IMR-90 (cell line): ENCODE measurements at regions not wholly inside any gene's neighbourhood (a gene's known extent, or its start where the extent isn't known, plus 50 kb on each side); places are given as distances from the start of the nearest gene placed in this dataset.

Source experiments
- CEBPB ChIP-seq: IDR thresholded peaks from 2 replicates; pipeline ENCODE4 v1.6.1; 2012; ENCODE audit warnings: low read depth, low read length, improper control_type of control experiment
- CHD1 ChIP-seq: IDR thresholded peaks from 2 replicates; pipeline ENCODE4 v1.6.1; 2012; ENCODE audit warnings: low read depth, low read length, improper control_type of control experiment
- MAZ ChIP-seq: IDR thresholded peaks from 2 replicates; pipeline ENCODE4 v1.6.1; 2012; ENCODE audit warnings: low read depth, mild to moderate bottlenecking, low read length, improper control_type of control experiment, moderate library complexity, borderline replicate concordance
- MXI1 ChIP-seq: IDR thresholded peaks from 2 replicates; pipeline ENCODE4 v1.6.1; 2012; ENCODE audit warnings: low read depth, mild to moderate bottlenecking, low read length, moderate library complexity, borderline replicate concordance
- POLR2A ChIP-seq: IDR thresholded peaks from 2 replicates; pipeline ENCODE4 v1.6.1; 2012; ENCODE audit warnings: mild to moderate bottlenecking, low read depth, low read length
- RAD21 ChIP-seq: IDR thresholded peaks from 2 replicates; pipeline ENCODE4 v1.6.1; 2012; ENCODE audit warnings: low read length, improper control_type of control experiment
- RFX5 ChIP-seq: IDR thresholded peaks from 2 replicates; pipeline ENCODE4 v1.8.0; 2012; ENCODE audit warnings: low read depth, mild to moderate bottlenecking, low read length, moderate library complexity
- TF ChIP-seq, protein P1 (sequence below): conservative IDR thresholded peaks from 2 replicates; pipeline ENCODE4 v1.5.1; 2012; ENCODE audit warnings: mild to moderate bottlenecking, low read depth, low read length, improper control_type of control experiment
- TF ChIP-seq, protein P2 (sequence below): fragments of 150-350 bp; IDR thresholded peaks from 2 replicates; pipeline ENCODE4 v1.6.1; 2017; ENCODE audit warnings: mild to moderate bottlenecking, antibody characterized with exemption, low read length, low read depth
- TF ChIP-seq, protein P3 (sequence below): fragments of 150-350 bp; IDR thresholded peaks from 2 replicates; pipeline ENCODE4 v1.6.1; 2016; ENCODE audit warnings: low read depth, mild to moderate bottlenecking, low read length, moderate library complexity, borderline replicate concordance

DNA sequence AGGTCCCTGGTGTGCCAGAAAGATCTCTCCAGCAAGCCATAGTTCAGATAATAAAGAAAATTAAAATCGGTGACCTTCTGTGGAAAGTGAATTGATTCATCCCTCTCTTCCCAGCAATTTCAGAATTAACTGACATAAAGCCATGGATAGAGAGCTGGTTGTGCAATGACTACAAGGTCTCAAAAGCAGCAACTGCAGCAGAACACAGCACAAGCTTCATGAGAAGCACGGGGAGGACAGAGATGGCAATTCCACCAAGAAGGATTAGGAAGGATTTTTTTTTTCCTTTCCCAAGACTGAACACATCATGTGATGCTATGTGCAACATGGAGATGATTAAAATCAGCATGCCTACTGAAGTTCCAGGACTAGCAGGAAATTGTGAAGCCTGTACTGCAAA lies 154.9 kb upstream of the PLEKHG7 start:
- TF ChIP-seq RFX5 = no peak
- TF ChIP-seq, protein P1, sequence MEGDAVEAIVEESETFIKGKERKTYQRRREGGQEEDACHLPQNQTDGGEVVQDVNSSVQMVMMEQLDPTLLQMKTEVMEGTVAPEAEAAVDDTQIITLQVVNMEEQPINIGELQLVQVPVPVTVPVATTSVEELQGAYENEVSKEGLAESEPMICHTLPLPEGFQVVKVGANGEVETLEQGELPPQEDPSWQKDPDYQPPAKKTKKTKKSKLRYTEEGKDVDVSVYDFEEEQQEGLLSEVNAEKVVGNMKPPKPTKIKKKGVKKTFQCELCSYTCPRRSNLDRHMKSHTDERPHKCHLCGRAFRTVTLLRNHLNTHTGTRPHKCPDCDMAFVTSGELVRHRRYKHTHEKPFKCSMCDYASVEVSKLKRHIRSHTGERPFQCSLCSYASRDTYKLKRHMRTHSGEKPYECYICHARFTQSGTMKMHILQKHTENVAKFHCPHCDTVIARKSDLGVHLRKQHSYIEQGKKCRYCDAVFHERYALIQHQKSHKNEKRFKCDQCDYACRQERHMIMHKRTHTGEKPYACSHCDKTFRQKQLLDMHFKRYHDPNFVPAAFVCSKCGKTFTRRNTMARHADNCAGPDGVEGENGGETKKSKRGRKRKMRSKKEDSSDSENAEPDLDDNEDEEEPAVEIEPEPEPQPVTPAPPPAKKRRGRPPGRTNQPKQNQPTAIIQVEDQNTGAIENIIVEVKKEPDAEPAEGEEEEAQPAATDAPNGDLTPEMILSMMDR = no peak
- TF ChIP-seq, protein P2, sequence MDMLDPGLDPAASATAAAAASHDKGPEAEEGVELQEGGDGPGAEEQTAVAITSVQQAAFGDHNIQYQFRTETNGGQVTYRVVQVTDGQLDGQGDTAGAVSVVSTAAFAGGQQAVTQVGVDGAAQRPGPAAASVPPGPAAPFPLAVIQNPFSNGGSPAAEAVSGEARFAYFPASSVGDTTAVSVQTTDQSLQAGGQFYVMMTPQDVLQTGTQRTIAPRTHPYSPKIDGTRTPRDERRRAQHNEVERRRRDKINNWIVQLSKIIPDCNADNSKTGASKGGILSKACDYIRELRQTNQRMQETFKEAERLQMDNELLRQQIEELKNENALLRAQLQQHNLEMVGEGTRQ = no peak
- TF ChIP-seq CEBPB = 0 out of 2 replicates have a peak, but pooled peaks have one; percentile 18
- TF ChIP-seq, protein P3, sequence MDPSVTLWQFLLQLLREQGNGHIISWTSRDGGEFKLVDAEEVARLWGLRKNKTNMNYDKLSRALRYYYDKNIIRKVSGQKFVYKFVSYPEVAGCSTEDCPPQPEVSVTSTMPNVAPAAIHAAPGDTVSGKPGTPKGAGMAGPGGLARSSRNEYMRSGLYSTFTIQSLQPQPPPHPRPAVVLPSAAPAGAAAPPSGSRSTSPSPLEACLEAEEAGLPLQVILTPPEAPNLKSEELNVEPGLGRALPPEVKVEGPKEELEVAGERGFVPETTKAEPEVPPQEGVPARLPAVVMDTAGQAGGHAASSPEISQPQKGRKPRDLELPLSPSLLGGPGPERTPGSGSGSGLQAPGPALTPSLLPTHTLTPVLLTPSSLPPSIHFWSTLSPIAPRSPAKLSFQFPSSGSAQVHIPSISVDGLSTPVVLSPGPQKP = no peak
- TF ChIP-seq RAD21 = no peak
- no peak for TF ChIP-seq MXI1
- TF ChIP-seq MAZ = no peak
- TF ChIP-seq CHD1 = no peak
- no peak for TF ChIP-seq POLR2A
